CD4-positive, alpha-beta T cell treated with Interleukin-15 for 4 hours (primary cell): ENCODE measurements at regions not wholly inside any gene's neighbourhood (a gene's known extent, or its start where the extent isn't known, plus 50 kb on each side); places are given as distances from the start of the nearest gene placed in this dataset.

ENCODE experiments used
- DNase-seq: peaks from one replicate; pipeline ENCODE4 v3.0.0-alpha.2; 2020; ENCODE audit warnings: low spot score

DNA sequence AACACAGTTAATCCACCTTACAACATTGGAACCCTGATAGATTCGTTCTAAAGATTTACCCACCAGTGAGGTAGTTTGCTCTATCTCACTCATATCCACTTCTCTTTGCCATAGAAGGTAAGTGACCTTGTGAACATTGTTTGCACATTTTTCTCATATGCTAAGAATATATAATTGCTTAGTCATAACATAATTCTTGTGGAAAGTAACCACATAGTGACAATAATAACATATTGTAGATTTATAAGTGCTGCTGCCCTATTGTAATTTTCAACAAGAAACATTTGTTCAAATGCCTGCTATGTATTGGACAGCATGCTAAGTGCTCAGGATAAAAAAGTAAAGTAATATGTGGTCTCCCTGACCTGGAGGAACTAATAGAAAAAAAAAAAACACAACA is 554.2 kb upstream of the KCNMB2 start:
- DNase-seq: no peak

DNA sequence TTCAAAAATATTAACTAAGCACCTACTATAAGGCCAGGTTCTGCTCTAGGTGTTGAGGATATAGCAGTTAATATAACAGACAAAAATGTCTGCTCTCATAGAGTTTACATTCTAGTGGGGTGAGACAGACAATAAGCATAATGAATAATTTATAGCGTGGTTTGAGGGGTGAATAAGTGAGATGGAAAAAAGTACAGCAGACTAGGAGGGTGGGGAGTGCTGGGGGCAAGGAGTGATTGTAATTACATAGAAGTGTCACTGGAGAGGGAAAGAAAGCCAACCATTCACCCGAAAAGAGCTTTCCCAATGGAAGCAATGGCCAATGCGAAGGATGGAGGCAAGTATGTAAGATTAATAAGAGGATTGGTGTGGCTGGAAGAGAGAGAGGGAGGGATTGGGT is 552.9 kb upstream of the KCNMB2 start:
- DNase-seq: no peak

- no peak for DNase-seq
These were observed 543.0 kb upstream of the KCNMB2 start for GRCh38 chr3:177992993-177993970.

GRCh38 chr3:177994976-177995375 is 541.3 kb upstream of the KCNMB2 start:
- no peak for DNase-seq

GRCh38 chr3:177995381-177996085 is 540.7 kb upstream of the KCNMB2 start:
- no peak for DNase-seq

- peak; percentile 20 for DNase-seq
These were observed 534.5 kb upstream of the KCNMB2 start for GRCh38 chr3:178001670-178002101.

DNA sequence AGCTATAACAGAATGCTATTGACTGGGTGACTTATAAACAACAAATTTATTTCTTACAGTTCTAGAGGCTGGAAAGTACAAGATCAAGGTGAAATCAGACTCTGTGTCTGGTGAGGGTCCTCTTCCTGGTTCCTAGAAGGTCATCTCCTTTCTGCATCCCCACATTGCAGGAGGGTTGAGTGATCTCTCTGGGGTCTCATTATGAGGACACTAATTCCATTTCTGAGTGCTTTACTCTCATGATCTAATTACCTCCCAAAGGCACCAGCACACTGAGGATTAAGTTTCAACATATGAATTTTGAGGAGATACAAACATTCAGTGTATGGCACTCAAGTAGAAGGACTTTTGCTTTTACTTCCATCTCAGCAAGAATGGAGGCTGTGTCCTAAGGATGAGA is 534.1 kb upstream of the KCNMB2 start:
- DNase-seq: no peak

- no peak for DNase-seq
These were observed 532.5 kb upstream of the KCNMB2 start for GRCh38 chr3:178003756-178004155.

DNA sequence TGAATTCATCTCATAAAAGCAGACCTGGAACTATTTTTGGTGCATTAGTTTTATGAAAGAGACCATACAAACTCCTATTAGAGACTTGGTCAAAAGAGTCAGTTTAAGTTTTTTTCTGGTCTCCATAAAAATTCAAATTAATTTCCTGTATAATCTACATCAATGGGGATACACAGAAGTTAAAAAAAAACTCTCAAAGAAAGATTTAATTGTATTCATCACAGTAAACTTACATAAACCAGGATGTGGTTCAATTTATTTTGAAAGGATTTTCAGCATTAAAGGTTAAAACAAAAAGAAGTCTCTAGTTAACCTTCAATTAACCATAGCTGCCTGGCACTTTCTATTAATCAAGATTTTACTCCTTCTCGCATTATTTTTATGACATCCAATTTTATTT is 530.3 kb upstream of the KCNMB2 start:
- no peak for DNase-seq

GRCh38 chr3:178010306-178010705 is 525.9 kb upstream of the KCNMB2 start:
- DNase-seq: no peak

DNA sequence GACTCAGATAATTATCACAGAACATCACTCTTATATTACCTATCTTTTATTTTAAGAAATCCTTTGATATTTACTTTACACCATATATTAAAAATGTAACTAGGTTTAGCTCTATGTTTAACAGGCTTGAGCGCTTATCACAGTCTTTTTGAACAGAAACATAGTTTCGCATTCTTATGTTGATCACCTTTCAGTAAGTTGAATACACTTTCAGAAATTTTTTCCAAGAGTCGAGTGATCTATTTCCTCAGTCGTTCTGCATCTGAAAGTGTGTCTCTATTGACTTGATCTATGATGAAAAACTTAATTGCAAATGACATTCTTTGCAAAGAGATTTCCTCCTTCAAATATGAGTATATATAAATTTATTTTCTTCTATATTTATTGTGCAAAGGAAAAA is 516.6 kb upstream of the KCNMB2 start:
- no peak for DNase-seq

- DNase-seq: no peak
These were observed 513.6 kb upstream of the KCNMB2 start for GRCh38 chr3:178022599-178022998.

GRCh38 chr3:178028933-178029332 is 507.3 kb upstream of the KCNMB2 start:
- DNase-seq: no peak

GRCh38 chr3:178036451-178037144 is 499.6 kb upstream of the KCNMB2 start:
- no peak for DNase-seq

GRCh38 chr3:178041931-178042330 is 494.3 kb upstream of the KCNMB2 start:
- DNase-seq: no peak

GRCh38 chr3:178042376-178042775 is 493.9 kb upstream of the KCNMB2 start:
- no peak for DNase-seq

DNA sequence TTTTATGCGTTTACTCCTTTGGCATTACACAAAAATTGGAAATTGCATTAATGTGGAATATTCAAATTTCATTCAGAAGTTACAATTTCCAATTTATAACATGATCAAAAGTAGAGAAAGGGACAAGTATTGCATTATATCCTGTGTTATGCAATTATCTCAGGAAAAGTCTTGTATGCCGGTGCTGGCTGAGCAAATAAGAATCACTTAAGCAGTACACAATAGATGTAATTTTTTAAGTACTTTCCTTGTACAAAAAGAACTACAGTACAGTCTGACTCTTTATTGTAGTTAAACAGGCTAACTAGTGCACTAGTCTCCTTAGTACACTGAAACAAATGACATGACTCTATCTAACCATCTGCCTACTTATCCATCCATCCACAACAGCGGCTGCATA is 493.2 kb upstream of the KCNMB2 start:
- DNase-seq: no peak

DNA sequence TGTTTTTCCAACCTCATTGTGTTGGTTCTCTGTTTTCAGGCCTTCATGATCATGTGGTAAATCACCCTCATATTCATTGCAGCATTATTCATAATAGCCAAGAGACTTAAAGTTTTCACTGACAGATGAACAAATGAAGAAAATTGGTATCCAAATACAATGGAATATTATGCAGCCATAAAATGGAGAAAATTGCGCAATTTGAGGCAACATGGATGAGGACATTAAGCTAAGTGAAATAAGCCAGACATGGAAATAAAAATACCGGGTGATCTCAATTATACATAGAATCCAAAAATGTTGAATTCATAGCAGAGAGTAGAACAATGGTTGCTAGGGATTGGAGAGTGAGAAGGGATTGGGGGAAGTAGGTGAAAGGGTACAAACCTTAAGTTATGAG is 491.9 kb upstream of the KCNMB2 start:
- no peak for DNase-seq

DNA sequence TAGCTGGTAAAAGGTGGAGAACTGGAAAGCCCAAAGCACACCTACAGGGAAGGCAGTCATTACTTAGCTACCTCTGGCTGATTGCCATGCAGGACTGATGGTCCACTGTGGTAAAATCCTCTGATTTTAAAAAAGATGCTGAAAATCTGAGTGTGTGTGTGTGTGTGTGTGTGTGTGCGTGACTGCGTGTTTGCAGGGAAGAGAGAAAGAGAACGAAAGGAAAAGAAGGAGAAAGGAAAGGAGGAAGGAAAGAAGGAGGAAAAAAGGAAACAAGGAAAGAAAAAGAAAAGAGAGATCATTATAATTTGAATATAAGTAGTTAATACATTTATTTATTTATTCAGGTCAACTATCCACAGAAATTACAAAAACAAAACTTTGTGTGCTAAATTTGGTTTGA is 488.7 kb upstream of the KCNMB2 start:
- DNase-seq: no peak

GRCh38 chr3:178048768-178049167 is 487.5 kb upstream of the KCNMB2 start:
- DNase-seq: no peak

GRCh38 chr3:178054471-178054870 is 481.8 kb upstream of the KCNMB2 start:
- no peak for DNase-seq

- no peak for DNase-seq
These were observed 480.3 kb upstream of the KCNMB2 start for GRCh38 chr3:178055939-178056338.

GRCh38 chr3:178056868-178057267 is 479.4 kb upstream of the KCNMB2 start:
- no peak for DNase-seq
